AG09319 (cell line): ENCODE measurements at regions not wholly inside any gene's neighbourhood (a gene's known extent, or its start where the extent isn't known, plus 50 kb on each side); places are given as distances from the start of the nearest gene placed in this dataset.
"Not testable (repeated sequence)": the region's sequence is repeated elsewhere in the genome, so short reads cannot be mapped to it uniquely, and the experiment has no call there.

ENCODE experiments used
- DNase-seq: peaks from one replicate; pipeline ENCODE4 v3.0.0-alpha.2; 2010; ENCODE audit warnings: low read depth; ENCODE audit errors: extremely low read depth
- TF ChIP-seq, protein P1 (sequence below): IDR thresholded peaks from 2 replicates; pipeline ENCODE4 v1.5.1; 2011; ENCODE audit warnings: low read depth, mild to moderate bottlenecking, inconsistent platforms, low read length, moderate library complexity

DNA sequence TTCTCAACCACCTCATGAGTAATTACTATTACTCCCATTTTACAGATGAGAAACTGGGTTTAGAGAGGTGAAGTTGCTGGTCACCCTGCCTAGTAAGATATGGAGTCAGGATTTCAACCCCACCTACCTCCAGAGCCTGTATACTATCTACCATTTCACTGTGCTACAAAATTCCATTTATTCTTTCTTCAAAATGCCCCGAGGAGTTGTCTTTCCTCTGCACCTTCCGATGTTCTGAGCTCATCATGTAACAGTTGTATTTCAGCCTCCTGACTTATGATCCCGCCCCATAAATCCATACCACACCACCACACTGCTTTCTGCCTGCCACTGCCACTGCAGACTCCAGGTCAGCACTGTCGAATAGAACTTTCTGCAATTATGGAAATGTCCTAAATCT lies 71.3 kb upstream of the SLC25A36 start:
- TF ChIP-seq, protein P1, sequence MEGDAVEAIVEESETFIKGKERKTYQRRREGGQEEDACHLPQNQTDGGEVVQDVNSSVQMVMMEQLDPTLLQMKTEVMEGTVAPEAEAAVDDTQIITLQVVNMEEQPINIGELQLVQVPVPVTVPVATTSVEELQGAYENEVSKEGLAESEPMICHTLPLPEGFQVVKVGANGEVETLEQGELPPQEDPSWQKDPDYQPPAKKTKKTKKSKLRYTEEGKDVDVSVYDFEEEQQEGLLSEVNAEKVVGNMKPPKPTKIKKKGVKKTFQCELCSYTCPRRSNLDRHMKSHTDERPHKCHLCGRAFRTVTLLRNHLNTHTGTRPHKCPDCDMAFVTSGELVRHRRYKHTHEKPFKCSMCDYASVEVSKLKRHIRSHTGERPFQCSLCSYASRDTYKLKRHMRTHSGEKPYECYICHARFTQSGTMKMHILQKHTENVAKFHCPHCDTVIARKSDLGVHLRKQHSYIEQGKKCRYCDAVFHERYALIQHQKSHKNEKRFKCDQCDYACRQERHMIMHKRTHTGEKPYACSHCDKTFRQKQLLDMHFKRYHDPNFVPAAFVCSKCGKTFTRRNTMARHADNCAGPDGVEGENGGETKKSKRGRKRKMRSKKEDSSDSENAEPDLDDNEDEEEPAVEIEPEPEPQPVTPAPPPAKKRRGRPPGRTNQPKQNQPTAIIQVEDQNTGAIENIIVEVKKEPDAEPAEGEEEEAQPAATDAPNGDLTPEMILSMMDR = no peak

DNA sequence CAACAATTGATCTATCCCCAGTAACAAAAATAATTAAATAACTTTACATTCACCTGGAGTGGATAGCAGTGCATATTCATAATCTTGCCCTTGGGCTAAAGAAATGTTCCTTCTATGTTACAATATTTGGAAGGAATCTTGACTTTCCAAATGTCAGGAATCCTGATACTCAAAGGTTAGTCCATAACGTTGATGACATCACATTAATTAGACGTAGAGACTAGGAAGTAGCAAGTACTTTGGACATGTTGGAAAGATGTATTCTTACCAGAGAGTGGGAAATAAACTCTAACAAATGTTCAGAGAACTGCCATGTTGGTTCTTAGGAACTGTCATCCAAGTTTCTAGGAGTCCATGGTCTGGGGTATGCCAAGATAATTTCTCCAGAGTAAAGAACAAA lies 70.6 kb upstream of the SLC25A36 start:
- DNase-seq = no peak
- TF ChIP-seq, protein P1 = no peak

More for the DNA sequence above, 71.3 kb upstream of the SLC25A36 start:
- no peak for DNase-seq

DNA sequence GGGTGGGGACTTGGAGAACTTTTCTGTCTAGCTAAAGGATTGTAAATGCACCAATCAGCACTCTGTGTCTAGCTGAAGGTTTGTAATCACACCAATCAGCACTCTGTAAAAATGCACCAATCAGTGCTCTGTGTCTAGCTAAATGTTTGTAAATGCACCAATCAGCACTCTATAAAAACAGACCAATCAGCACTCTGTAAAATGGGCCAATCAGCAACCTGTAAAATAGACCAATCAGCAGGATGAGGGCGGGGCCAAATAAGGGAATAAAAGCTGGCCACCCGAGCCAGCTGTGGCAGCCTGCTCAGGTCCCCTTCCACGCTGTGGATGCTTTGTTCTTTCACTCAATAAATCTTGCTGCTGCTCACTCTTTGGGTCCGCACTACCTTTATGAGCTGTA lies 69.5 kb upstream of the SLC25A36 start:
- DNase-seq = not testable (repeated sequence)

DNA sequence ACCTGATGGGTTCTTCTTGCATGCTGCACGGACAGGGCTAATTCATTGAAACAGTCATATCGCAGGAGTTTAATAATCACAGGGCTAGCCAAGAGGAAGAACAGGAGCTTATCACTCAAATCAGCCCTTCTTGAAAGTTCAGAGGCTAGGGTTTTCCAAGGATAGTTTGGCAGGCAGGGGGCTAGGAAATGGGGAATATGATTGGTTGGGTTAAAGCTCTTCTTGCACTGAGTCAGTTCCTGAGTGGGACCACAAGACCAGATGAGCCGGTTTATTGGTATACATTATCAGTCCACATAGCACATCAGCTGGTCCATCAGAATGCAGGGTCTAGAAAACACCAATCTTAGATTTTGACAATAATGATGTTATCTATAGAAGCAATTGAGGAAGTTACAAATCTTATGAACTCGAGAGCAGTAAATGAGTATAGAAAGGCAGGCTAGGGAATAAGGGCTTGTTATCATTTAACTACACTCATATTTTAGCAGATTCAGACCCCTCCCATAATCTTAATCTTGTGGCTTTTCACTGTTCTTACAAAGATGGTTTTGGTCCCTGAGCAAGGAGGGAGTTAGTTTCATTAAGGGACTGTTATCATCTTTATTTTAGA lies 58.1 kb upstream of the SLC25A36 start:
- TF ChIP-seq, protein P1 = no peak
- no peak for DNase-seq

DNA sequence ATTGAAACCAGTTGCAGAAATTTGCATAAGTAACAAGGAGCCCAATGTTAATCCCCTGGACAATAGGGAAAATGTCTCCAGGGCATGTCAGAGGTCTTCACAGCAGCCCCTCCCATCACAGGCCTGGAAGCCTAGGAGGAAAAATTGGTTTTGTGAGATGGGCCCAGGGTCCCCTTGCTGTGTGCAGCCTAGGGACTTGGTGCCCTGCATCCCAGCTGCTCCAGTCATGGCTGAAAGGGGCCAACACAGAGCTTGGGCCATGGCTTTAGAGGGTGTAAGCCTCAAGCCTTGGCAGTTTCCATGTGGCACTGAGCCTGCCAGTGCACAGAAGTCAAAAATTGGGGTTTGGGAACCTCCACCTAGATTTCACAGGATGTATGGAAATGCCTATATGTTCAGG lies 55.9 kb upstream of the SLC25A36 start:
- DNase-seq = not testable (repeated sequence)
